GM12865 (cell line): ENCODE measurements at regions not wholly inside any gene's neighbourhood (a gene's known extent, or its start where the extent isn't known, plus 50 kb on each side); places are given as distances from the start of the nearest gene placed in this dataset.

Source experiments
- DNase-seq: peaks from one replicate; pipeline ENCODE4 v3.0.0; 2010; ENCODE audit warnings: low read depth
- H3K4me3 ChIP-seq: 2 replicates; pipeline ENCODE4 v1.5.1; 2011; ENCODE audit warnings: mild to moderate bottlenecking, low read depth, low read length, control low read depth
- CTCF ChIP-seq: IDR thresholded peaks from 2 replicates; pipeline ENCODE4 v1.5.1; 2011; ENCODE audit warnings: low read length, control low read depth, low read depth, inconsistent platforms; ENCODE audit not compliant: insufficient read depth; ENCODE audit errors: missing control alignments

- no peak for TF ChIP-seq CTCF
- no peak for DNase-seq
- H3K4me3 ChIP-seq = no peak overlapping the region
Observed at GRCh38 chr15:94154255-94154654, 77.1 kb upstream of the MCTP2 start.

- no peak for DNase-seq
- no peak for TF ChIP-seq CTCF
- H3K4me3 ChIP-seq = no peak overlapping the region
Observed at GRCh38 chr15:94145046-94145445, 86.3 kb upstream of the MCTP2 start.

- DNase-seq = no peak
- TF ChIP-seq CTCF = no peak
- no peak overlapping the region for H3K4me3 ChIP-seq
Observed at GRCh38 chr15:94141802-94142201, 89.6 kb upstream of the MCTP2 start.

GRCh38 chr15:94135486-94136147, 95.7 kb upstream of the MCTP2 start:
- peak; percentile 3 for DNase-seq
- no peak for TF ChIP-seq CTCF

GRCh38 chr15:94131875-94132274, 99.5 kb upstream of the MCTP2 start:
- no peak for TF ChIP-seq CTCF
- no peak overlapping the region for H3K4me3 ChIP-seq
- no peak for DNase-seq

More at GRCh38 chr15:94135486-94136147, 95.7 kb upstream of the MCTP2 start:
- no peak overlapping the region for H3K4me3 ChIP-seq

- no peak for TF ChIP-seq CTCF
- DNase-seq = no peak
- H3K4me3 ChIP-seq = no peak overlapping the region
Observed at GRCh38 chr15:94130504-94130903, 100.9 kb upstream of the MCTP2 start.

GRCh38 chr15:94127006-94127405, 104.4 kb upstream of the MCTP2 start:
- TF ChIP-seq CTCF = no peak
- DNase-seq = no peak
- no peak overlapping the region for H3K4me3 ChIP-seq
